Raji (cell line): ENCODE measurements at regions not wholly inside any gene's neighbourhood (a gene's known extent, or its start where the extent isn't known, plus 50 kb on each side); places are given as distances from the start of the nearest gene placed in this dataset.

Experiments
- POLR2A ChIP-seq: IDR thresholded peaks from 2 replicates; pipeline ENCODE4 v1.6.1; 2011; ENCODE audit warnings: low read depth, low read length, control low read depth; ENCODE audit not compliant: insufficient read depth

DNA sequence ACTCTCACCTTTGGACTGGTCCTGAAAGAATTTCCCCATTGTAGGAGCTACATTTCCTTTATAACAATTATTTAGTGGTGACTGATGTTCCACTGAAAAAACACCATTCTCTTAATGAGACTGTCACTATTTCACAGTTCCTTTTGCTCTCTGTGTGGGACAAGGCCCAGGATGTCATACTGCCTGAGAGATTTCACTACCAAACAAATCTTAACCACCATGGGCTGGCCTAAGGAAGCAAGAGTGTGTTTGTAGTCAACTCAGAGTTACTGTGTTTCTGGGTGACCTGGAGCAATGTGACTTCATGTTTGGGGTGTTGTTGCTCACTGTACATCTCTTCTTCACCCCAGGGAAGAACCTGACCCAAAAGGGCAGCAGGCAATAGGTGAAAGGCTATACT is 50.1 kb upstream of the ZNF608 start:
- no peak for TF ChIP-seq POLR2A

- TF ChIP-seq POLR2A = no peak
Observed at GRCh38 chr5:124797665-124798087, 51.2 kb upstream of the ZNF608 start.

DNA sequence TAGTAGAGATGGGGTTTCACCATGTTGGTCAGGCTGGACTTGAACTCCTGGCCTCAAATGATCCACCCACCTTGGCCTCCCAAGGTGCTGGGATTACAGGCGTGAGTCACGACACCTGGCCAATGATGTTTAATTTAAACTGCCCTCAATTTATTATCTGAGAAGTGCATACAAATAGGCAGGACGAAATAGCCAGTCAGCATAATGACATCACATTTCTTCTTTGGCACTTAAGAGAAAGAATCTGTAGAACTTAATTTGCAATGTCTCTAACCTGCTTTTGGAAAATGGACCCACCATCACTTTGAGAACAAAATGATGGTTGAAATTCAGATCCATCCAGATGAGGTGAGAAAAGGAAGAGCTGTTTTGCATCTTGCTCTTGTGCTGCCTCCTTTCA is 52.5 kb upstream of the ZNF608 start:
- TF ChIP-seq POLR2A = no peak

GRCh38 chr5:124801551-124801950 is 55.1 kb upstream of the ZNF608 start:
- no peak for TF ChIP-seq POLR2A

DNA sequence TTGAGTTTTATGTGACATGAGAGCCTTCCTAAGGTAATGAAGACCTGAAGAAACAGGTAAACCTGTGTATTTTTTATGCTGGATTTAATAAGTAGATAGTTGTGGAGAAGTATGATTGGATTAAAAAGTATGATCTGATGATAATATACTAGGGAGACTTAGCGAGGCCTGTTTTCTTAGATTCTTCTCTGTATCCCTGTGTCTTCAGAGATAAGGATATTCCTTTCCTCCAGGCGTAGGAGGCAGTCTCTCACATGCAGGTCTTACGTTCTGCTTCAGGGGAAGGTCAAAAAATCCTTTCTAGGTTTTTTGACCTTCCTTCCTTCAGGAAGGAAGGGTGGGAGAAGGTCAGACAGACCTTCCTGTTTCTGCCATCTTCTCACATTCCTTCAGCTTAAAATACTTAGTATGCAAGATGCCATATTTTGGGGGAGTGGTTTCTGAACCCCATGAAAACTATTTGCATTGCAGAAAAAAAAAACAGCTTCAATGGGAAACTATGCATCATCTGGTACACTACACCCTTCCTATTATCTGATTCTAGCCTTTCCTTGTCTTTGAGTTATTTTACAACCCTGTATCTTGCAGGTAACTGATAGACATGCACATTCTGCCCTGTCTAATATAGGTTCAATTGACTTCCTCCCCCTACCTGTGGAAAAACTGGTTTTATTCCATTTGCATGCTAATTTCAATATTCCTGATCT is 57.3 kb upstream of the ZNF608 start:
- TF ChIP-seq POLR2A = no peak

- no peak for TF ChIP-seq POLR2A
Observed at GRCh38 chr5:124806026-124806372, 59.6 kb upstream of the ZNF608 start.

- no peak for TF ChIP-seq POLR2A
Observed at GRCh38 chr5:124806373-124807077, 60.1 kb upstream of the ZNF608 start.

GRCh38 chr5:124808842-124809268 is 62.4 kb upstream of the ZNF608 start:
- no peak for TF ChIP-seq POLR2A

- no peak for TF ChIP-seq POLR2A
Observed at GRCh38 chr5:124810396-124811006, 64.1 kb upstream of the ZNF608 start.

DNA sequence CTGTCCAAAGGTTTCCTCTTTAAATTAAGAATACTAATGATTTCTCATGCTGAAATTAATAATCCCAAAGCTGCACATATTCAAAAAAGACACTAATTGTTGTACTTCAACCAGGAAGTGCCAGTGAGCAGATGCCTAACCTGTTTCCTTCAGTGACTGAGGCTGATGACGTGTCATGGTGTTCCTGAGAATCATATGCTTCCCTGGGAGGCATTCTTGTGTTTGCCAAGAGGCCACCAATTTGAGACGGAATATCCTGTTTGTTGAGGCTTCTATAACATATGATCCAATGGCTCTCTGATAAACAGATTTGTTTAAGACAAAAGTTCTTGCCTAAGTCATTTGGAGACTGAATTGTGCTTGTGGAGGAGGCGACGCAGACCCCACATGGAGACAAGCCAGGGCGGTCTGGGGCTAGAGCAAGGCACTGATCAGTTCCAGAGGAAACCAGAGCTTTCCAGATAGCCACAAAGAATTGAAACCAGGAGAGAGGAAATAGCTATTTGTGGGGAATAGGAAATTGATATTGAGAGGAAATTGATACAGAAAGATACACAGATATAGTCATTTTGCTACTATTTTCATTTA is 66.4 kb upstream of the ZNF608 start:
- no peak for TF ChIP-seq POLR2A

DNA sequence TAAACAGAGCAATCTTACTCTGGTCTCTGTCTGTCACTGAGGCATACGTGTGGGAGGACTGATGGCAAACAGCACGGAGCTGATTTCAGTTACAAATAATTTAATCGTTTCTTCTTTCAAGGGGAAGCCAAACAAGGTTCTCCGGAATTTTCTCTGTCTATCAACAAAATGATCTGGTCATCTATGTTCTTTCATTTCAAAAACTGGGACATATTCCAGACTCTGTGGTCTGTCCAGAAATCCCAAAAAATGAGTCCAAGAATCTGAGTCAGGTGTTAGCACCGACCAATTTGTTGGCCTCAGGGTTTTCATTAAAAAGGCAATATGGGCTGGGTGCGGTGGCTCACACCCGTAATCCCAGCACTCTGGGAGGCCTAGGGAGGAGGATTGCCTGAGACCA is 69.9 kb upstream of the ZNF608 start:
- TF ChIP-seq POLR2A = no peak

DNA sequence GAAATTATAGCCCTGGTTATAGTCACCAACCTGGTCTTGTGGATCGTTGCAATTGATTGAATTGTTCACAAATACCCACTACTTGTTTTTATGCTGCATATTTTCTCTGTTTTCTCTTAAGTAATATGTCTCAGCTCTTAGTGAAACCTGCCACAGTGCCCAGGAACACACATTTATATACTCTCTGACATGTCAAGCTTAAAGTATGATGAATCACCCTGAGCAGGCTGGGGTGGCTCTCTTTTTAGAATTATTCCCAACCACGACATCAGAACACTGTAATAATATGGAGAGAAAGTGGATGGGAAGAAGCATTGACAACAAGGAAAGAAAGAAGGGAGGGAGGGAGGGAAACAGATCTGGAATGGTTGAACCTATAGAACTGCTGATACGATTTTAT is 72.8 kb upstream of the ZNF608 start:
- TF ChIP-seq POLR2A = no peak

- no peak for TF ChIP-seq POLR2A
Observed at GRCh38 chr5:124822647-124823046, 76.2 kb upstream of the ZNF608 start.

DNA sequence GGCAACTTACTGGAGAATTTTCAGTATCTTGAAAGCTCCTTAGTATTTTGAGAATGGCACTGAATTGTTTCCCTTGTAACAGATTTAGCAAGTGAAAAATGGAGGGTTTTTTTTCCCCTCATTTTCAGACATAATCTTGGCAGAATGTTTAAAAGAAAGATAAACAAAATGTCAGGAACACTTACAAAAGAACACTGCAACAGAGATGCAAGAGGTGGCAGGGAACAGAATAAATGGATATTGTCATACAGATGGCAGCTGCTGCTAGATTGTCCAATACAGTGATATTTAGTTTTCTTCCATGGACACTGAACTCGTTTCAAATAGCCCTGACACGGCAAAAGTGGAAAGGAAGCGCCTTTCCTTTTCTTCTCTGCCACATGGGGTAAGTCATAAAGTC is 76.9 kb upstream of the ZNF608 start:
- TF ChIP-seq POLR2A = no peak

DNA sequence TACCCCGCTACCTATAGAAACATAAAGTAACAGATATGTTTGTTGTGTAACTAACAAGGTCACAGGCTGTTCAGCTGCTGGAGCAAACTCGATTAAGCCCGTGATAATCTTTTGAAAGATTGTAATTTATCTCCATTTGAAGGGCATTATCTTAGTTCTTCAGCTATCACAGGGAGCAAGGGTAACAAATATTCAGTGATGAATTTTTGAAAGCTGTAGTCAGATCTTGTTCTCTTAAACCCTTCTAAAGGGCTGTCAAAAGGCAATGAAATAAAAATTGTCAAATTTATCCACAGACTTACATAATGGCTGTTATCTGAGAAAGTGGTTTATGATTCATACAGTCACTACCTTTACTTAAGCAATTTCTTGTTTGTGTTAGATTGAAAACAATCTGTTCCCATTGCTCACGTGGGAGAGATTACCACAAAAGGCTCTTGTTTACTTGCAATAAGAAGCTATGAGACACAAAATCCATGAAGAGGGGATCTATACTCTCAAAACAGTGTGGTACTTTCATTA is 78.3 kb upstream of the ZNF608 start:
- TF ChIP-seq POLR2A = no peak
